Fibroblast of lung (primary cell): ENCODE measurements at regions not wholly inside any gene's neighbourhood (a gene's known extent, or its start where the extent isn't known, plus 50 kb on each side); places are given as distances from the start of the nearest gene placed in this dataset.

Experiments used
- CTCF ChIP-seq, 2 donors: IDR thresholded peaks in 1 of 2; conservative IDR thresholded peaks in 1 of 2; 1 replicate in 1 of 2; 2 replicates in 1 of 2; pipeline ENCODE4 v1.5.1; 2011 to 2012; ENCODE audit warnings: low read length in 2 of 2, control low read depth in 1 of 2, inconsistent platforms in 1 of 2, low read depth in 1 of 2, mild to moderate bottlenecking in 1 of 2
- EZH2 ChIP-seq: IDR thresholded peaks from 2 replicates; pipeline ENCODE4 v1.5.1; 2012; ENCODE audit warnings: low read length, control low read depth, mild to moderate bottlenecking; ENCODE audit errors: missing control alignments

- TF ChIP-seq EZH2 (no peak), CTCF (conservative IDR thresholded peaks at IDR 0.05 in 1 of 2, IDR thresholded peaks at IDR 0.05 in 1 of 2; ENCODE audit: low read depth in 1 of 2, low read length in 2 of 2) (no peak)
These were observed 140.7 kb upstream of the ARPP21 start for GRCh38 chr3:35498506-35499210.
